Left ventricle myocardium inferior (tissue), 1 donor: ENCODE measurements at regions not wholly inside any gene's neighbourhood (a gene's known extent, or its start where the extent isn't known, plus 50 kb on each side); places are given as distances from the start of the nearest gene placed in this dataset.

Experiments used
- DNase-seq: peaks from one replicate; pipeline ENCODE4 v3.0.0-alpha.2; 2020
- H3K27ac ChIP-seq: fragments of 200-600 bp; replicated peaks from 2 replicates; pipeline ENCODE4 v1.8.0; 2021
- H3K27me3 ChIP-seq: fragments of 200-600 bp; 2 replicates; pipeline ENCODE4 v1.8.0; 2021; ENCODE audit warnings: low read depth
- H3K36me3 ChIP-seq: fragments of 200-600 bp; 2 replicates; pipeline ENCODE4 v1.8.0; 2021
- H3K4me1 ChIP-seq: fragments of 200-600 bp; 2 replicates; pipeline ENCODE4 v1.8.0; 2021
- H3K4me3 ChIP-seq: fragments of 200-600 bp; 2 replicates; pipeline ENCODE4 v1.8.0; 2021; ENCODE audit warnings: mild to moderate bottlenecking, moderate library complexity
- H3K9me3 ChIP-seq: fragments of 200-600 bp; replicated peaks from 2 replicates; pipeline ENCODE4 v1.8.0; 2021
- intact Hi-C: fragments of 100-400 bp; cut with micrococcal nuclease; formaldehyde crosslinking; loops from one replicate; pipeline ENCODE4 v1.11.0; 2022
- TF ChIP-seq, protein P1 (sequence below): fragments of 200-600 bp; IDR thresholded peaks from 2 replicates; pipeline ENCODE4 v1.8.0; 2021; ENCODE audit warnings: antibody characterized with exemption, mild to moderate bottlenecking, borderline replicate concordance
- donor health status: DM: no; HTN: yes; CAD: no; lungs with severe emphysema.

DNA sequence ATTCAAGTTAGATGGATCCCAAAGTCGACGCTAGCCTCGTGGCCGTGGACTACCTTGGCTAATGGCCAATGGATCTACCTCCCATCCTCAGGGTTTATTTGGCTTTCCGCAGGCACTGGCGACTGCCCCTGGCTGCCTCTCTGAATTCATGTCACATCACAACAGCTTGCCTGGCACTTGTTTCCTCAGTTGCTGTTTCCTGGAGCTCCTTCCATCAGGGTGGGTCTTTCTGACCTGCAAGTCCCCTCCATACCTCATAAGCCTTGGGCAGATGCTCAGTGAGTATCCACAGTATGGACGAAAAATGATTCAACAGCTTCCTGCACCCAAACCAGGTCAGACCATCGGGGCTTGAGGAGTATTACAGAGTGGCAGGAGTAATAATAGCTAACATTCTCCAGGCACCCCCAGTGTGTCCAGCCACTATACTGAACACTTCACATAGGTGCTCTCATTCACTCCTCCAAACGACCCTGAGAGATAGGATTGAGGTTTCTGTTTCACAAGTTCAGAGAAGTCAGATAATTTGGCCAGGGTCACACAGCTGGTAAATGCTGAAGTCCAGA is 311.5 kb downstream of the TLE3 start:
- Histone ChIP-seq H3K27ac (no peak overlapping the region), H3K4me1 (peaks cover 5% of the 10 kb centered on the region), H3K27me3 (peaks cover 86% of the 10 kb centered on the region), H3K4me3 (no peak overlapping the region), H3K36me3 (no peaks in the 10 kb centered on the region), H3K9me3 (peaks cover 5% of the 10 kb centered on the region)
- TF ChIP-seq, protein P1, sequence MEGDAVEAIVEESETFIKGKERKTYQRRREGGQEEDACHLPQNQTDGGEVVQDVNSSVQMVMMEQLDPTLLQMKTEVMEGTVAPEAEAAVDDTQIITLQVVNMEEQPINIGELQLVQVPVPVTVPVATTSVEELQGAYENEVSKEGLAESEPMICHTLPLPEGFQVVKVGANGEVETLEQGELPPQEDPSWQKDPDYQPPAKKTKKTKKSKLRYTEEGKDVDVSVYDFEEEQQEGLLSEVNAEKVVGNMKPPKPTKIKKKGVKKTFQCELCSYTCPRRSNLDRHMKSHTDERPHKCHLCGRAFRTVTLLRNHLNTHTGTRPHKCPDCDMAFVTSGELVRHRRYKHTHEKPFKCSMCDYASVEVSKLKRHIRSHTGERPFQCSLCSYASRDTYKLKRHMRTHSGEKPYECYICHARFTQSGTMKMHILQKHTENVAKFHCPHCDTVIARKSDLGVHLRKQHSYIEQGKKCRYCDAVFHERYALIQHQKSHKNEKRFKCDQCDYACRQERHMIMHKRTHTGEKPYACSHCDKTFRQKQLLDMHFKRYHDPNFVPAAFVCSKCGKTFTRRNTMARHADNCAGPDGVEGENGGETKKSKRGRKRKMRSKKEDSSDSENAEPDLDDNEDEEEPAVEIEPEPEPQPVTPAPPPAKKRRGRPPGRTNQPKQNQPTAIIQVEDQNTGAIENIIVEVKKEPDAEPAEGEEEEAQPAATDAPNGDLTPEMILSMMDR = no peak
- intact Hi-C loops = no loop called here
- no peak for DNase-seq

DNA sequence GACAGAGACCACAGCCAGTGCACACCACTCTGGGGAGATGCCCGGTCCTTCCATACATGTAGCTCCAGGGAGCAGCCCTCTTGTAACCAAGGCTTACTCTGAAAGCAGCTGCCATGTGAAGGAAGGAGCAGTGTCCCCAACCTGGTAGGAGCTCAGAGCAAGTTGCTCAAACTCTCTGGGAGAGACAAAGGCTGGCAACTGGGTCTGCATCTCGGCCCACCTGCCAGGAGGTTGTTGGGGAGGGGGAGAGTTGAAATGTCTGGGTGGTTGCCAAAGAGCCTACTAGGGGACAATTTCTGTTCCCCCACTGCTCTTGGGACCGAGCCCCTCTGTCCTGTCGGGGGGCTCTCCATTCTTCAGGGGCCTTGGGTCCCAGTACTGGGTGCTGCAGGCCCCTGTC is 309.9 kb downstream of the TLE3 start:
- no peak overlapping the region for H3K27ac ChIP-seq
- peaks cover 15% of the 10 kb centered on the region for H3K9me3 ChIP-seq
- H3K4me3 ChIP-seq = no peak overlapping the region
- TF ChIP-seq, protein P1 = no peak
- no peaks in the 10 kb centered on the region for H3K36me3 ChIP-seq
- peaks cover 5% of the 10 kb centered on the region for H3K4me1 ChIP-seq
- H3K27me3 ChIP-seq = peaks cover 72% of the 10 kb centered on the region
- DNase-seq = no peak
- intact Hi-C loops = no loop called here

DNA sequence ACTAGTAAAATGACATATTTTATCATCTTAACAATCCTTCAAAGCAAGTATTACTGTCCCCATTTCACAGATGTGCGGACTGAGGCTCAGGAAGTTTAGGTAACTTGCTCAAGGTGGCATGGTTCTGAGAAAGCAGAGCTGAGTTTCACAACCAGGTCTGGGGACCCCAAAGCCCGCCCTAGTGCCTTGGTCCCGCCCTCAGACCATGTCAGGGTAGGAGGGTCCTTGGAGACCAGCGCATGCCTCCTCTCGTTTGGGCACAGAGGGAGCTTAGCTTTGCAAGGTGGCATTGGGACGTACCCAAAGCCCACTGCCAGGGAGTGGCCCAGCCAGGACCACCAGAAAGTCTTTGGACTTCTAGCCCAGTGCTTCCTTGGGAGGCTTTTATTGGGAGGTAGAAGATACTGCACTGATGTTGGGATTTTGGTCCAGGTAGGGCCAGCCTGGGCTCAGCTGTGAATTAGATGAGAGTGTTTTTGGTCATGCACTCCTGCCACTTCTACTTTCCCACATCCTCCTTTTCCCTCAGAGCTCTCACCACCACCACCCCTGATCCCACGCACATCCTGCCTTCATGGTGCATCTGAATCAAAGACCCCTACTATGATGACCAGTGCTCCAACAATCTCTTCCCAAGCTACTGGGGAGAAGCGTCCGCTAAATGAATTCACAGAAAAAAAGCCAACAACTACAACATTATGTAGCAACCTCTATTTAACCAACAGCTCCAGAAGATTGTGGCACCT is 307.9 kb downstream of the TLE3 start:
- H3K9me3 ChIP-seq = peaks cover 15% of the 10 kb centered on the region
- H3K27me3 ChIP-seq = peaks cover 53% of the 10 kb centered on the region
- no peak overlapping the region for H3K27ac ChIP-seq
- H3K4me1 ChIP-seq = peaks cover 12% of the 10 kb centered on the region
- intact Hi-C loops = no loop called here
- TF ChIP-seq, protein P1 = no peak
- H3K4me3 ChIP-seq = no peak overlapping the region
- DNase-seq = no peak
- no peaks in the 10 kb centered on the region for H3K36me3 ChIP-seq

DNA sequence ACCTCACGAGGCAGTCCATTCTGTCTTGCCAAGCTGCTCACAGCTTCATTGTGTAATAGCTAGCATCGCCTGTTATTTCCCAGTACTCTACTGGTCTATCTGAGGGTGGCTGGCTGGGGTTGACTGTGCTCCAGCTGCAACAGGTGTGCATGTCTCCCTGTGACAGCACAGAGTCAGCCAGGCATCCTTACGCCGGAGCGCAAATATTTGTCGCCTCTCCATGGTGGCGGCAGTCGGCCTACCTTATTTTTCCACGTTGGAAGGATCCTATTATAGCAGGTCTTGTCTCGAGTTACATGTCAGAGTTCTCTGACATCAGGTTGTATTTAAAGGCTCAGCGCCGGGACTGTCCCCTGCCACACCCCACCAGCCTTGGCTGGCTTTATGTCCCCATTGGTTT is 307.1 kb downstream of the TLE3 start:
- no peaks in the 10 kb centered on the region for H3K36me3 ChIP-seq
- TF ChIP-seq, protein P1 = no peak
- peaks cover 20% of the 10 kb centered on the region for H3K4me1 ChIP-seq
- peaks cover 45% of the 10 kb centered on the region for H3K27me3 ChIP-seq
- intact Hi-C loops = no loop called here
- peaks cover 15% of the 10 kb centered on the region for H3K9me3 ChIP-seq
- DNase-seq = no peak
- H3K27ac ChIP-seq = no peak overlapping the region
- no peak overlapping the region for H3K4me3 ChIP-seq

DNA sequence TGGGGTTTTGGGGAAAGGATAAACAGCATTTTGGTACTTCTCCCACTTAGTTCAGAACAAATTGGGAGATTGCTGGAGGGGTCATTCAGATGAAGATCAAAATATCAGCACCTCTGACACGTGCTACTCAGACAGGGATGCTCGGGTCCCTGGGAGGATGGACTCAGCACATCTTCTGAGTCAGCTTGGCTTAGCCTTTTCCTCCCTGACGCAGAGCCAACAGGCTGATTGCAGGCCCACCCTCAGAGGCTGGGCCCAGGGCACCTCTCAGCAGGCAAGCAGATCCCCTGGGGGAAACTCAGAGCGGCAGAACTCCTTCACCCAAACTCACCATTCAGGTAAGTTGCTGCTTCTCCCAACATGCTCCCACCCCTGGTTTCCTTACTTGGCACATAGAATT is 304.9 kb downstream of the TLE3 start:
- H3K4me3 ChIP-seq = no peak overlapping the region
- H3K9me3 ChIP-seq = peaks cover 15% of the 10 kb centered on the region
- no peaks in the 10 kb centered on the region for H3K36me3 ChIP-seq
- DNase-seq = no peak
- H3K27ac ChIP-seq = no peak overlapping the region
- peaks cover 23% of the 10 kb centered on the region for H3K27me3 ChIP-seq
- H3K4me1 ChIP-seq = peaks cover 24% of the 10 kb centered on the region
- intact Hi-C loops = no loop called here
- TF ChIP-seq, protein P1 = no peak
